ENCODE measurements at regions not wholly inside any gene's neighbourhood (a gene's known extent, or its start where the extent isn't known, plus 50 kb on each side); places are given as distances from the start of the nearest gene placed in this dataset.
A peak's percentile ranks its signal among the peaks of the same experiment; 100 is the strongest.

GRCh38 chr10:44030738-44031137, 354.2 kb downstream of the CXCL12 start:
- no peak for DNase-seq (ENCODE audit: low read depth in 2 of 2)

GRCh38 chr10:44030132-44030531, 354.8 kb downstream of the CXCL12 start:
- DNase-seq (ENCODE audit: low read depth in 2 of 2) = peak in 1 of 2 donors; percentile 3

- DNase-seq (ENCODE audit: low read depth in 2 of 2) = no peak
Observed at GRCh38 chr10:44028384-44029137, 356.3 kb downstream of the CXCL12 start.

- DNase-seq (ENCODE audit: low read depth in 2 of 2) = no peak
Observed at GRCh38 chr10:44024356-44025116, 360.4 kb downstream of the CXCL12 start.

- no peak for DNase-seq (ENCODE audit: low read depth in 2 of 2)
Observed at GRCh38 chr10:44023517-44023916, 361.4 kb downstream of the CXCL12 start.

- no peak for DNase-seq (ENCODE audit: low read depth in 2 of 2)
Observed at GRCh38 chr10:44022203-44022602, 362.7 kb downstream of the CXCL12 start.

GRCh38 chr10:44020322-44021111, 364.4 kb downstream of the CXCL12 start:
- no peak for DNase-seq (ENCODE audit: low read depth in 2 of 2)

- no peak for DNase-seq (ENCODE audit: low read depth in 2 of 2)
Observed at GRCh38 chr10:44017483-44018145, 367.3 kb downstream of the CXCL12 start.

- no peak for DNase-seq (ENCODE audit: low read depth in 2 of 2)
Observed at GRCh38 chr10:44016589-44017482, 368.1 kb downstream of the CXCL12 start.

- DNase-seq (ENCODE audit: low read depth in 2 of 2) = no peak
Observed at GRCh38 chr10:44015702-44016500, 367.2 kb upstream of the ZNF32 start.

GRCh38 chr10:44014644-44015250, 366.1 kb upstream of the ZNF32 start:
- DNase-seq (ENCODE audit: low read depth in 2 of 2) = no peak

GRCh38 chr10:44013981-44014380, 365.3 kb upstream of the ZNF32 start:
- DNase-seq (ENCODE audit: low read depth in 2 of 2) = no peak

GRCh38 chr10:44012921-44013320, 364.2 kb upstream of the ZNF32 start:
- DNase-seq (ENCODE audit: low read depth in 2 of 2) = no peak

- no peak for DNase-seq (ENCODE audit: low read depth in 2 of 2)
Observed at GRCh38 chr10:44011603-44011981, 362.9 kb upstream of the ZNF32 start.

- DNase-seq (ENCODE audit: low read depth in 2 of 2) = no peak
Observed at GRCh38 chr10:44010873-44011602, 362.4 kb upstream of the ZNF32 start.

- no peak for DNase-seq (ENCODE audit: low read depth in 2 of 2)
Observed at GRCh38 chr10:44009891-44010632, 361.4 kb upstream of the ZNF32 start.

- DNase-seq (ENCODE audit: low read depth in 2 of 2) = no peak
Observed at GRCh38 chr10:44008917-44009709, 360.4 kb upstream of the ZNF32 start.

Data from stimulated activated CD8-positive, alpha-beta memory T cell treated with anti-CD3 and anti-CD28 coated beads, Interleukin-7, amount 100 ng/mL, for 4 hours (primary cell).